Vagina (tissue), 2 donors: ENCODE measurements at regions not wholly inside any gene's neighbourhood (a gene's known extent, or its start where the extent isn't known, plus 50 kb on each side); places are given as distances from the start of the nearest gene placed in this dataset.

Source experiments
- DNase-seq, 2 donors: peaks; one replicate each; pipeline ENCODE4 v3.0.0-alpha.2; 2017; ENCODE audit errors: extremely low spot score in 2 of 2
- H3K27ac ChIP-seq: fragments of 200-600 bp; sonication (generic); one replicate; pipeline ENCODE4 v1.5.1; 2019
- H3K27me3 ChIP-seq: fragments of 200-600 bp; sonication (generic); one replicate; pipeline ENCODE4 v1.5.1; 2019
- H3K36me3 ChIP-seq, 2 donors: fragments of 200-600 bp; sonication (generic); one replicate each; pipeline ENCODE4 v1.5.1; 2017 to 2019
- H3K4me1 ChIP-seq: fragments of 200-600 bp; sonication (generic); one replicate; pipeline ENCODE4 v1.5.1; 2019
- H3K4me3 ChIP-seq, 2 donors: fragments of 200-600 bp; sonication (generic); 1 replicate in 1 of 2; 2 replicates in 1 of 2; pipeline ENCODE4 v1.5.1; 2016 to 2019
- H3K9me3 ChIP-seq: fragments of 200-600 bp; sonication (generic); one replicate; pipeline ENCODE4 v1.5.1; 2019
- POLR2A ChIP-seq, 2 donors: fragments of 450-650 bp; IDR thresholded peaks; one replicate each; pipeline ENCODE4 v1.6.1; 2017; ENCODE audit warnings: antibody characterized with exemption in 2 of 2, mild to moderate bottlenecking in 2 of 2, moderate library complexity in 2 of 2
- POLR2AphosphoS5 ChIP-seq, 2 donors: sonication (generic); formaldehyde crosslinking; IDR thresholded peaks; one replicate each; pipeline ENCODE4 v1.9.0; 2017; ENCODE audit warnings: antibody characterized with exemption in 2 of 2, mild to moderate bottlenecking in 2 of 2, low read depth in 1 of 2; ENCODE audit not compliant: insufficient read depth in 1 of 2
- intact Hi-C: fragments of 100-400 bp; cut with DNase I; formaldehyde crosslinking; loops from one replicate; pipeline ENCODE4 v1.15.1; 2023
- TF ChIP-seq, protein P1 (sequence below), 3 experiments: fragments of 450-650 bp in 2 of 3; fragments of 200-600 bp in 1 of 3; sonication (generic) in 1 of 3; IDR thresholded peaks; one replicate each; pipeline ENCODE4 v1.5.1; 2017 to 2019; ENCODE audit warnings: antibody characterized with exemption in 3 of 3, mild to moderate bottlenecking in 2 of 3, moderate library complexity in 2 of 3

GRCh38 chr12:28948685-28949084 is 200.4 kb upstream of the FAR2 start:
- H3K36me3 ChIP-seq: no peaks in the 10 kb centered on the region
- DNase-seq: no peak
- H3K9me3 ChIP-seq: no peaks in the 10 kb centered on the region
- intact Hi-C loops: no loop called here
- H3K27me3 ChIP-seq: no peaks in the 10 kb centered on the region
- TF ChIP-seq POLR2A (IDR thresholded peaks at IDR 0.05) (no peak), POLR2AphosphoS5 (IDR thresholded peaks at IDR 0.05; ENCODE audit: insufficient read depth in 1 of 2, low read depth in 1 of 2) (no peak)
- TF ChIP-seq, protein P1, sequence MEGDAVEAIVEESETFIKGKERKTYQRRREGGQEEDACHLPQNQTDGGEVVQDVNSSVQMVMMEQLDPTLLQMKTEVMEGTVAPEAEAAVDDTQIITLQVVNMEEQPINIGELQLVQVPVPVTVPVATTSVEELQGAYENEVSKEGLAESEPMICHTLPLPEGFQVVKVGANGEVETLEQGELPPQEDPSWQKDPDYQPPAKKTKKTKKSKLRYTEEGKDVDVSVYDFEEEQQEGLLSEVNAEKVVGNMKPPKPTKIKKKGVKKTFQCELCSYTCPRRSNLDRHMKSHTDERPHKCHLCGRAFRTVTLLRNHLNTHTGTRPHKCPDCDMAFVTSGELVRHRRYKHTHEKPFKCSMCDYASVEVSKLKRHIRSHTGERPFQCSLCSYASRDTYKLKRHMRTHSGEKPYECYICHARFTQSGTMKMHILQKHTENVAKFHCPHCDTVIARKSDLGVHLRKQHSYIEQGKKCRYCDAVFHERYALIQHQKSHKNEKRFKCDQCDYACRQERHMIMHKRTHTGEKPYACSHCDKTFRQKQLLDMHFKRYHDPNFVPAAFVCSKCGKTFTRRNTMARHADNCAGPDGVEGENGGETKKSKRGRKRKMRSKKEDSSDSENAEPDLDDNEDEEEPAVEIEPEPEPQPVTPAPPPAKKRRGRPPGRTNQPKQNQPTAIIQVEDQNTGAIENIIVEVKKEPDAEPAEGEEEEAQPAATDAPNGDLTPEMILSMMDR (IDR thresholded peaks at IDR 0.05): no peak
- H3K4me3 ChIP-seq: no peak overlapping the region
- no peak overlapping the region for H3K27ac ChIP-seq
- no peaks in the 10 kb centered on the region for H3K4me1 ChIP-seq

- Histone ChIP-seq H3K4me3 (no peak overlapping the region), H3K27ac (no peak overlapping the region), H3K36me3 (no peaks in the 10 kb centered on the region), H3K9me3 (no peaks in the 10 kb centered on the region), H3K27me3 (no peaks in the 10 kb centered on the region), H3K4me1 (no peaks in the 10 kb centered on the region)
- no peak for TF ChIP-seq POLR2A (IDR thresholded peaks at IDR 0.05)
- TF ChIP-seq POLR2AphosphoS5 (IDR thresholded peaks at IDR 0.05; ENCODE audit: insufficient read depth in 1 of 2, low read depth in 1 of 2): no peak
- intact Hi-C loops: no loop called here
- no peak for DNase-seq
Observed at GRCh38 chr12:28949184-28949583, 199.9 kb upstream of the FAR2 start.

DNA sequence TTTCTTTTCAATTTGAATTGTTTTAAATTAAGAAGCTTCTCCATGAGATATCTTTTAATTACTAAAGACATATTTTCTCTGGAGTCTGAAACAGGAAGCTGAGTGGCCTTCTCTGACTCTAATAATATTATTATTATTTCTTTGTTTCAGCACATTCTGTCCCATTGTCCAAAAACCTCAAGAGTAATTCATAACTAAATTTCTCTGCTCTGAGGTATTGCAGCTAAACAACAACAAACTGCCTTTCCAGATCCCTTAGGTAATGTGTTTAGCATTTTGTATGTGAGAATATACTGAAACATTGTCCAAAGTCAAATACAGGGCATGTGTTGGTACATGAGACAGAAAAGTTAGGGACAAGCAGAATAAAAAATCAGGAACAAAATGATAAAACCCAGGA is 199.0 kb upstream of the FAR2 start:
- no peak for DNase-seq
- Histone ChIP-seq H3K4me1 (peaks cover 5% of the 10 kb centered on the region), H3K27me3 (no peaks in the 10 kb centered on the region), H3K27ac (no peak overlapping the region), H3K9me3 (no peaks in the 10 kb centered on the region), H3K4me3 (no peak overlapping the region), H3K36me3 (no peaks in the 10 kb centered on the region)
- intact Hi-C loops: no loop called here
- TF ChIP-seq, protein P1 (IDR thresholded peaks at IDR 0.05): no peak
- TF ChIP-seq POLR2AphosphoS5 (IDR thresholded peaks at IDR 0.05; ENCODE audit: insufficient read depth in 1 of 2, low read depth in 1 of 2): no peak
- no peak for TF ChIP-seq POLR2A (IDR thresholded peaks at IDR 0.05)

DNA sequence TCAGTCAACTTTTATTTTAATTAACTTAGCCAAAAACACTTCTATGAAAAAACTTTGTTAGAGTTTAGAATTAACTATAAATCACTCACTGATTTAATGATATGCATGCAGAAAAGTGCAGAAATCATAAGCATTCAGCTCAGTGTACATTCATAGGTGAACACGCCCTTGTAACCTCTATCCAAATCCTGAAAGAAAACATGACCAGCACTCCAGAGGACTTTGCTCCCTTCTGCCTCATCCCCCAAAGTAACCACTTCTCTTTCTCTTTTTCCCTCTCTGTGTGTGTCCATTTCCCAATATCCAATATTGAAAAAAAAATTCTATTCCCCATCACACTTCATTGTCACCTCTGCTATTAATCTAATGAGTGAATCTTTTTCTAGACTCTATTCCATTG is 197.1 kb upstream of the FAR2 start:
- H3K4me3 ChIP-seq: no peak overlapping the region
- DNase-seq: no peak
- H3K27me3 ChIP-seq: no peaks in the 10 kb centered on the region
- no peaks in the 10 kb centered on the region for H3K9me3 ChIP-seq
- intact Hi-C loops: no loop called here
- TF ChIP-seq POLR2AphosphoS5 (IDR thresholded peaks at IDR 0.05; ENCODE audit: insufficient read depth in 1 of 2, low read depth in 1 of 2) (no peak), POLR2A (IDR thresholded peaks at IDR 0.05) (no peak)
- TF ChIP-seq, protein P1 (IDR thresholded peaks at IDR 0.05): no peak
- no peak overlapping the region for H3K27ac ChIP-seq
- H3K36me3 ChIP-seq: no peaks in the 10 kb centered on the region
- peaks cover 14% of the 10 kb centered on the region for H3K4me1 ChIP-seq

DNA sequence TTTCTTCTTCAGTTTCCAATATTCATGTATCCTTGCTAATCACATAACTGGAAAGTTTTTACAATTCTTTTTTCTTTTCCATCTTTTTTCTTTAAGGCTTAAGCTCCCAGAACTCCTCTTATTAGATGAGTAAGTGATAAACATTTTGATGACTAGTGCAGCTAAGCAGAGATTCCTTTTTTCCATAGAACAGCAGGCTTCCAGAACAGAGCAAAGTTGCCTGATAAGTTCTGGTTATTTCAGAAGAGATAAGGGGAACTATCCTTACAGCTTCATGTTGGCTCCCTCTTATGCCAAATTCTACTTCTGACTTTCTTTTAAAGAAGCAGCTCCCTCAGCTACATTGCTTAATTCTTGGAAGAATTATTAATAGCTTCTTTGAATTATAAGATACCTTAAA is 194.7 kb upstream of the FAR2 start:
- Histone ChIP-seq H3K27me3 (no peaks in the 10 kb centered on the region), H3K9me3 (no peaks in the 10 kb centered on the region), H3K4me3 (no peak overlapping the region), H3K27ac (no peak overlapping the region), H3K36me3 (no peaks in the 10 kb centered on the region), H3K4me1 (peaks cover 14% of the 10 kb centered on the region)
- TF ChIP-seq, protein P1 (IDR thresholded peaks at IDR 0.05): no peak
- TF ChIP-seq POLR2AphosphoS5 (IDR thresholded peaks at IDR 0.05; ENCODE audit: insufficient read depth in 1 of 2, low read depth in 1 of 2) (no peak), POLR2A (IDR thresholded peaks at IDR 0.05) (no peak)
- intact Hi-C loops: no loop called here
- no peak for DNase-seq

DNA sequence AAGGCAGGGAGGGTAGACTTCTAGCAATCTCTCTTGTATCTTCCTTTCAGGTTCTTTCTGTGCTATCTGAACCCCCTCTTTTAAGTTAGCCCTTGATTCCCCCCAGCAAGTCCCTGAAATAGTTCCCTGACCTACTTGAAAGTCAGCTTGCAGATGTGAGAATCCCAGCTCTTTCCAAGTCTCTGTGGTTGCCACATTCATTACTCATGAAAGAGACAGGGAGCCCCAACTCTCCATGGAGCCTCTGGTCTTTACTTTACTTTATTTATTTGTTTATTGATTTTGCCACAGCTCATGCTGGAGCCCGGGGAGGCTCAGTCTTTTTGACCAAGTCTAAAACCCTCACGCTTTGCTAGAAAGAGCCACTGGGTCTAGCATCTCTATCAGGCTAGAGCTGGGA is 193.6 kb upstream of the FAR2 start:
- TF ChIP-seq, protein P1 (IDR thresholded peaks at IDR 0.05): no peak
- TF ChIP-seq POLR2A (IDR thresholded peaks at IDR 0.05): no peak
- no peak for TF ChIP-seq POLR2AphosphoS5 (IDR thresholded peaks at IDR 0.05; ENCODE audit: insufficient read depth in 1 of 2, low read depth in 1 of 2)
- Histone ChIP-seq H3K36me3 (no peaks in the 10 kb centered on the region), H3K27ac (no peak overlapping the region), H3K4me3 (no peak overlapping the region), H3K27me3 (no peaks in the 10 kb centered on the region), H3K9me3 (no peaks in the 10 kb centered on the region), H3K4me1 (peaks cover 15% of the 10 kb centered on the region)
- intact Hi-C loops: no loop called here
- no peak for DNase-seq
